RWPE2 (cell line): ENCODE measurements at regions not wholly inside any gene's neighbourhood (a gene's known extent, or its start where the extent isn't known, plus 50 kb on each side); places are given as distances from the start of the nearest gene placed in this dataset.
"Not testable (repeated sequence)": the region's sequence is repeated elsewhere in the genome, so short reads cannot be mapped to it uniquely, and the experiment has no call there.

ENCODE experiments used
- ATAC-seq: fragments of 200-7000 bp; cut with Tn5 transposase; 3 replicates; pipeline ENCODE4 v1.9.1; 2021; ENCODE audit warnings: low read depth
- DNase-seq: peaks from one replicate; pipeline ENCODE4 v3.0.0-alpha.2; 2020; ENCODE audit warnings: low spot score
- H3K27ac ChIP-seq: fragments of 450-650 bp; 2 replicates; pipeline ENCODE4 v1.5.1; 2017; ENCODE audit warnings: mild to moderate bottlenecking; ENCODE audit not compliant: poor library complexity, severe bottlenecking
- H3K27me3 ChIP-seq: fragments of 250-450 bp; sonication (Bioruptor Pico); 2 replicates; pipeline ENCODE4 v1.5.1; 2021; ENCODE audit warnings: mild to moderate bottlenecking, moderate library complexity; ENCODE audit not compliant: insufficient read depth, poor library complexity, severe bottlenecking
- H3K36me3 ChIP-seq: fragments of 250-450 bp; sonication (Bioruptor Pico); 2 replicates; pipeline ENCODE4 v1.5.1; 2020; ENCODE audit warnings: low read depth, mild to moderate bottlenecking, moderate library complexity
- H3K4me1 ChIP-seq: fragments of 250-450 bp; sonication (Bioruptor Pico); 2 replicates; pipeline ENCODE4 v1.5.1; 2021; ENCODE audit warnings: mild to moderate bottlenecking, moderate library complexity; ENCODE audit not compliant: insufficient read depth, poor library complexity, severe bottlenecking
- H3K4me3 ChIP-seq: fragments of 250-450 bp; sonication (Bioruptor Pico); 2 replicates; pipeline ENCODE4 v1.5.1; 2021; ENCODE audit warnings: mild to moderate bottlenecking, moderate library complexity; ENCODE audit not compliant: severe bottlenecking
- H3K9me3 ChIP-seq: fragments of 250-450 bp; sonication (Bioruptor Pico); 2 replicates; pipeline ENCODE4 v1.5.1; 2021; ENCODE audit warnings: mild to moderate bottlenecking, moderate library complexity; ENCODE audit not compliant: severe bottlenecking
- CTCF ChIP-seq: fragments of 450-650 bp; IDR thresholded peaks from one replicate; pipeline ENCODE4 v1.5.1; 2017; ENCODE audit warnings: mild to moderate bottlenecking, moderate library complexity; ENCODE audit not compliant: poor library complexity, severe bottlenecking

GRCh38 chr5:108696951-108697715 lies 50.6 kb upstream of the FER start:
- no peaks in the 10 kb centered on the region for H3K36me3 ChIP-seq
- no peaks in the 10 kb centered on the region for H3K9me3 ChIP-seq
- ATAC-seq (0 out of 3 replicates have a peak, but pooled peaks have one; percentile 12), DNase-seq (no peak)
- H3K27me3 ChIP-seq = no peaks in the 10 kb centered on the region
- no peak overlapping the region for H3K4me3 ChIP-seq
- no peak overlapping the region for H3K27ac ChIP-seq
- H3K4me1 ChIP-seq = no peaks in the 10 kb centered on the region
- no peak for TF ChIP-seq CTCF

- Histone ChIP-seq H3K9me3 (no peaks in the 10 kb centered on the region), H3K27me3 (no peaks in the 10 kb centered on the region), H3K36me3 (no peaks in the 10 kb centered on the region), H3K4me1 (no peaks in the 10 kb centered on the region), H3K27ac (no peak overlapping the region), H3K4me3 (no peak overlapping the region)
- no peak for TF ChIP-seq CTCF
- DNase-seq (no peak), ATAC-seq (no peak)
These were observed 51.3 kb upstream of the FER start for GRCh38 chr5:108696407-108696806.

- DNase-seq = no peak
- H3K27me3 ChIP-seq = no peaks in the 10 kb centered on the region
- ATAC-seq = no peak
- no peak overlapping the region for H3K27ac ChIP-seq
- no peak for TF ChIP-seq CTCF
- no peaks in the 10 kb centered on the region for H3K9me3 ChIP-seq
- no peak overlapping the region for H3K4me3 ChIP-seq
- no peaks in the 10 kb centered on the region for H3K4me1 ChIP-seq
- H3K36me3 ChIP-seq = no peaks in the 10 kb centered on the region
These were observed 59.2 kb upstream of the FER start for GRCh38 chr5:108688485-108688884.

GRCh38 chr5:108687595-108688200 lies 60.0 kb upstream of the FER start:
- no peak for TF ChIP-seq CTCF
- no peaks in the 10 kb centered on the region for H3K27me3 ChIP-seq
- DNase-seq = no peak
- ATAC-seq = no peak
- H3K9me3 ChIP-seq = no peaks in the 10 kb centered on the region
- H3K4me3 ChIP-seq = no peak overlapping the region
- H3K36me3 ChIP-seq = no peaks in the 10 kb centered on the region
- no peak overlapping the region for H3K27ac ChIP-seq
- H3K4me1 ChIP-seq = no peaks in the 10 kb centered on the region

- H3K27ac ChIP-seq = no peak overlapping the region
- no peak for DNase-seq
- ATAC-seq = no peak
These were observed 61.0 kb upstream of the FER start for GRCh38 chr5:108686676-108687075.

GRCh38 chr5:108685448-108686216 lies 62.1 kb upstream of the FER start:
- H3K27me3 ChIP-seq, DNase-seq, H3K27ac ChIP-seq, H3K4me1 ChIP-seq, H3K36me3 ChIP-seq, ATAC-seq, H3K9me3 ChIP-seq, H3K4me3 ChIP-seq: not testable (repeated sequence)

More at GRCh38 chr5:108686676-108687075, 61.0 kb upstream of the FER start:
- H3K9me3 ChIP-seq = no peaks in the 10 kb centered on the region
- H3K4me1 ChIP-seq = no peaks in the 10 kb centered on the region
- TF ChIP-seq CTCF = no peak
- H3K27me3 ChIP-seq = no peaks in the 10 kb centered on the region
- H3K36me3 ChIP-seq = no peaks in the 10 kb centered on the region
- no peak overlapping the region for H3K4me3 ChIP-seq
